Lung microvascular endothelial cell (primary cell): ENCODE measurements at regions not wholly inside any gene's neighbourhood (a gene's known extent, or its start where the extent isn't known, plus 50 kb on each side); places are given as distances from the start of the nearest gene placed in this dataset.
"Not testable (repeated sequence)": the region's sequence is repeated elsewhere in the genome, so short reads cannot be mapped to it uniquely, and the experiment has no call there.

Experiments used
- DNase-seq, 2 donors: peaks; one replicate each; pipeline versions ENCODE4 v3.0.0 to v3.0.0-alpha.2; 2010; ENCODE audit warnings: low read depth in 2 of 2

DNA sequence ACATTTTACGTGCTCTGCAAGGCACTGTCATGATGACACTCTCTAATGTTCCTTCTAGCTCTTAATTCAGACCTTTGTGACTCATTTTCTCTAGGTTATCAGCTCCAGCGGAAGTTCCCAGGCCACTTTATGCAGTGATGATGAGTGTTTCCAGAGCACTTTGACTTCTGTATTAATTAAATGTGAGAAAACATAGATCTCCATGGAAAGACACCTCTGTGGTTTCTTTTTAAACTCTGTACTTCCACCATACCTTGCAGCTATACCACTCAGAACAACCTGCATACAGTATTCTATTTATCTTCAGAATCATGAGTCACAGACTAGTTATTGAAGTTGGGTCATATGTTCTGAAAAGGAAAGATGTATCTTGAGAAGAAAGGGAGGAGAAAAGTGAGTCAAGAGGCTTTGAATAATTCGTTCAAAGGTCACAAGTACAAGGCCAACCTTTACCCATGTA is 175.6 kb upstream of the TENM4 start:
- DNase-seq, result no peak

DNA sequence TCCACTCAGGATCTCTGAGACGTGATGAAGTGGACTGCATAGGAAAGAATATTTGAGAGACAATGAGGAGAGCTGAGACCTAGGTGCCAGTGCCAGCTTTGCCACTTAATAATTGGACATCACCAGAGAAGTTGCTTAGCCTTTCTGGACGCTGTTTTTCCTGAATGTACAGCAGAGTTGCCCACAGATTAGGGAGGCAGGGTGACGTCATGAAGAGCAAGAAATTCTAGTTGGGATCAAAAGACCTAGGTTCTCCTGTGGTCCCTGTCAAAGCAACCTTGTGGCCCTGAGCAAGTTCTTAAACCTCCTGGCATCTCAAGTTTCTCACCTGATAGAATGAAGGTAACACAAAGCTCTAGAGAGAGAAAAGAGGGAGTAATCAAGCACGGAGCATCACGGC is 174.6 kb upstream of the TENM4 start:
- no peak for DNase-seq

DNA sequence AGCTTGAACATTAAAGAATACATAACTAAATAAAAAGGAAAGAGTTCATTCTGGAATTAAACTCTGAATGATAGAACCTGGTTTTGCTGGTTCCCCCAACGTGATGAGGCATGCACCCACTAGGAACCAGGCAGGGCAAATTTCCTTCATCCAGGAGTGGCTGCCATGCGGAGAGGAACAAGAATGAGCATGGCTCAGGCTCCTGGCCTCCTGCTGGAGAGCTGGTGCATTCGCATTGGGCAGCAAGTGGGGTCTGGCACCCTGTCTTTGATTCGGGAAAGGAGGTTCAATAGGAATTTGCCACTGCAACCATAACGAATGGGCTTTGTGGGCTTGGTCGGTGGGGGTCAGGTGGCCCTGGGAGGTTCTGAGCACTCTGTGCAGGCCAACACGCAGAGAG is 169.8 kb upstream of the TENM4 start:
- DNase-seq, result no peak

DNA sequence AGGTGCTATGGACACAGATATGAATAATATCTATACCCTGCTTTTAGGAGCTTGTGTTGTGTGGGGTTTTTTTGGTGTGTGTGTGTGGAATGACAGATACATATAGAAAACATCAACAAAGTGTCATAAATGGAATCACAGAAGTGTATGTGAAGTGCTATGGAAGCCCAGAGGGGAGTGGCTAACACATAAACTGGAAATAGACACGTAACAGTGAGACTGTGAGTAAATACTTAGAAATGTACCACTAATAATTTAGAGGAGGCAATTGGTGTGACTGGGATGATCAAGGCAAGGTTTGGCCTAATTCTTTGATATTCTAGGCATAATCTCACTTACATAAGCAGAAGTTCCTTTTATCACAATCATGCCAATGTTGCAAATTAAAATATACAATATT is 169.3 kb upstream of the TENM4 start:
- DNase-seq, result no peak

DNA sequence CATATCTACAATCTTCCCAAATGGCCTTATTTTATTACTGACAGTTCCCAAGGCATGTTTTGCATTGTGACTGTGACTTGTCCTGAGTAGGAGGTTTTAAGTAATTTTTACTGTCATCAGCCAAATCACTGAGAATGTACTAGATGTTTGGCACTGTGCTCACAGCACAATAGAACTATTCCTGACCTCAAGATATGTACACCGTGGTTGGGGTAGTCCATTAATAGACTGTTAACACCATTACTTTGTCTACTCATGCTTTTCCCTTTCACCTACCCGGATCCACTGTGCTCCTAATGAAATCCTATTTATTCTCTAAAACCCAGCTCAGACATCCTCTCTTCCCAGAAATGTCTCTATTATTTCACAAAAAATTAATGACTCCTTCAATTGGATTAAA is 168.7 kb upstream of the TENM4 start:
- DNase-seq, result no peak

DNA sequence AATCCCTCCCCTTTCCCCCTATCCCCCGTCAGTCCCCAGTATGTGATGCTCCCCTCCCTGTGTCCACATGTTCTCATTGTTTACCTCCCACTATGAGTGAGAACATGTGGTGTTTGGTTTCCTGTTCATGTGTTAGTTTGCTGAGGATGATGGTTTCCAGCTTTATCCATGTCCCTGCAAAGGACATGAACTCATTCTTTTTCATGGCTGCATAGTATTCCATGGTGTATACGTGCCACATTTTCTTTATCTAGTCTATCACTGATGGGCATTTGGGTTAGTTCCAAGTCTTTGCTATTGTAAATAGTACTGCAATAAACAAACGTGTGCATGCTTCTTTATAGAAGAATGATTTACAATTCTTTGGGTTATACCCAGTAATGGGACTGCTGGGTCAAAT is 165.6 kb upstream of the TENM4 start:
- not testable (repeated sequence) for DNase-seq

DNA sequence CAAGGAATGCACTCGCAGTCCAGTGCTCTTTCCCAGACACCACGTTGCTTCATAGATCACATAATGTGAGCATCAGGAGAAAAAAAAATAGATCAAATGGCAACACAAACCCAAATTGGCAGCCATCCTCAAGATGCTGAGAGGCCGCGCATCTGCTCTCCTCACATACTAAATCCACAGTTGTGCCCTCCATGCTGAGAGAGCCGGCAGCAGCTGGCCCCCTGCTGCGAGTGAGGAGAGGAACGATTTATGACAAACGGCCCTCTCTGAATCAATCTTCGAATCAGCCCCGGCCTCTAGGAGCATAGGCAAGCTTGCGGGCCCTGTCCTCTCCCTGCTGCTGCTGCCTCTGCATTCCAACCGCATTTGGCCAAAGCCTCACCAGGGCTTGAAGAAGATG is 159.9 kb upstream of the TENM4 start:
- DNase-seq, result no peak

DNA sequence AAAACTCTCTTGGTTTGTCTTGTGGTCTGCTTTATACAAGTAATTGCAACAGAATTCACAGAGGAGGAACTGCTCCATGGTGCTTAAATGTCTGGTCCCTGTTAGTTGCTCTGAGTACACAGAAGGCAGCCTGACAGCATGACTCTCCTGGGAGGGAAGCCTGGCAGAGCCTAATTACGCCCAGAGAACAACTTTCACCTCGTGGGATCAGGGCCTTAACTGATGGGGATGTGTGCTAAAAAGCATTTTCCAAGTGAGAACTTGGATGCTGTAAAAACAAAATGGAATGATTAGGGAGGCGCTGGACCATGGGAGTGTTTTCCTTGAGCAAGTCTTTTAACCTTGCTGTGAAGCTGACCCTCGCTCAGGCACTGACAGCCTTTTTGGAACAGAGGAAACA is 154.0 kb upstream of the TENM4 start:
- DNase-seq, result no peak

DNA sequence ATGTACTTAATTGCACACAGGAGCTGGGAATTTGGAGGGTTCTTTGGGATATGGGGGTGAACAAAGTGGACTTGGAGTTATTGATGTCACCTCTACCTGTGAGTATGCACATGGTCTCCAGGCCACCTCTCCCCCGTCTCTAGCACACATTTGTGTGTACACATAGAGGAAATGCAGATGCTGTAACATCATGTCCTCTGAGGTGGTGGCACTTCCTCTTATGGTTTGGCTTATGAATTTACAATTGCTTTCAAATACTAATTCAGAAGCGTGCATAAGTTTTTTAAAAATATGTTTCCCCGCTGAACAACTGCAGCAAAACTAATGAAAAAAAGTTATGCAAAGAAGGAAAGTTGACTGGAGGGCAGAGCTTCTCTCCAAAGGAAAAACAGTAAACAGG is 152.0 kb upstream of the TENM4 start:
- no peak for DNase-seq

DNA sequence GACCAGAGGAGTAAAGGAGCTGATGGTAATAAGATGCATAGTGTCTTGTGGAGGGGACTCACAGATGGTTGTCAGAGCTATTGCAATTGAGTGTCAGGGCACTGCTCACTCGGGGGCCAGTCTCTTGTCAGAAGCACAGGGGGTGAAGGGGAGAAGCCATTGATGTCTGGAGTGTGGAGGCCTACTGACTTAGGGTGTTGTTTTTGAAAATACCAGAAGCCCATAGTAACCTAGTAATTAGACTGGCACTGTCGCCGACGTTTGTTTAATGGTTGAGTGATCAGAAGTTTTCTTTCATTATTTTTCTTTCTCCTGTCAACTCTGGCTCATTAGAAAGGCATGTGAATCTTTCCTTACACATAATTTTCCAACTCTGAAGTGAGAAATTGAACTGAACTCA is 151.6 kb upstream of the TENM4 start:
- DNase-seq, result no peak

DNA sequence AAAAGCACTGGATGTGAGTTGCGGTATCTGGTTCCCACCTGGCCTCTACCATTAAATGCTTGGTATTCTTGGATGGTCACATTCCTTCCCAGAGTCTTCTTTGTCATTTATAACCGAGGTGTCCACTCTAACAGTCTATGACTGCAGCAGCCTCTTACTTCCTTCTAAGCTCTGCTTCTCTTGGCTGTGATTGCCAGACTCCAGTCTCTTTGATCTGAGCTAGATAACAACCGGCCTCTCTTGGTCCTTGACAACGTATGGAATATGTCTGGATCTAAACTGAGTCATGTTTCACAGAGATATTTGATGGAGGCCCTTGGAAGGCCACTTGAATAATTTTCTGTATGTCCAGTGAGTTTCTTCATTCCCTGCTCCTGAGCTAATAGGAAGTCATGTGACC is 141.6 kb upstream of the TENM4 start:
- no peak for DNase-seq

DNA sequence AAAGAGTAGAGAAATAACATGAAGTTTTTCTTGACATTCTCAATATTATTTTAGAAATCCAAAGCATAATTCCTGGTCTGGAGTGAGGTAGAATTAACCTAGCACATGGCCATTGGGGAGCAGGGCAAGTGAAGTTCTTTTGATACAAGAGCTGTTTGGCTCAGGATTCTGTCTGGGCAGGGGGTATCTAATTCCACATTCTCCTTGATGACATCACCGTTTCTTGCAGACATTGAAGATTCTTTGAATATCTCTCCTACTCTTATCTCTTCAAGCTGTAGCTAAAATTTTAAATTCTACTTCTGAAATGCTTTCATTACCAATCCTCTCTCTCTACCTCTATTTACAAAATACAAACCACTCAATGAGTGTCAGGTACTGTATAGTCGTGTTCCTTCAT is 138.2 kb upstream of the TENM4 start:
- no peak for DNase-seq

DNA sequence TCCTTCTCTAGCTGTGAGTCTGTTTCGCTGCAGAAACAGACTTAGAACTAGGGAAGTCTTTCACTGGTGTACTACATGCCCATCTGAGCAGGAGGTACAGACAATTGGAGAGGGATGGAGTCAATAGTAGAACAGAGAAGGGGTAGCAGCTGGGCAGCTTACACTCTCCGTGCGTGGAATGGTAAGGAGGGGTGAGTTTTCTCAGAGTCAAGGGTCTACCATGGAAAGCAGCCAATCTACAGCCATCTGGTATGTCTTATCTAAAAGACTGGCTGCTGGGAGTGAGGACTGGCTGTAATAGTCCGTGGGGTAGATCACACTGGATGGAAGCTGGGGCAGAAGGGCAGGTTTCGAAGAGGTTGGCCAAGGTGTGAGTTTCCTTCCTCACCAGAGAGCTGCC is 137.3 kb upstream of the TENM4 start:
- no peak for DNase-seq

DNA sequence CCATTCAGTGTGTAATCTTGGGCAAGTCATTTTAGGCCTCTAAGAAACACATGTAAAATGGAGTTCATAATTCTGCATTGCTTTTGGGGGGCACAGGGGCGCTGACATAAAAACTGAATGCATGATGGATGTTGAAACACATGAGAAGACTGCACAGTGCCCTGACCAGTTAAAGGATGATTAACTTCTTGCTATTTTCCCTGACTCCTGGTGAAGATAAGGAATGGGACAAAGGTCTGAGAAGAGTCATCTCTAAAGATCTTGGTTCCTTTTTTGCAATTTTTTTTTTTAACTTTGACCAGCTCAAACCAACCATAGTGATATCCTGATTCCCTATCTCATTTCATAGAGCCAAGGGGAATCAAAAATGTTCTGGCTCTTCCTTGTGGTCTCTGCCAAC is 134.9 kb upstream of the TENM4 start:
- DNase-seq, result no peak

DNA sequence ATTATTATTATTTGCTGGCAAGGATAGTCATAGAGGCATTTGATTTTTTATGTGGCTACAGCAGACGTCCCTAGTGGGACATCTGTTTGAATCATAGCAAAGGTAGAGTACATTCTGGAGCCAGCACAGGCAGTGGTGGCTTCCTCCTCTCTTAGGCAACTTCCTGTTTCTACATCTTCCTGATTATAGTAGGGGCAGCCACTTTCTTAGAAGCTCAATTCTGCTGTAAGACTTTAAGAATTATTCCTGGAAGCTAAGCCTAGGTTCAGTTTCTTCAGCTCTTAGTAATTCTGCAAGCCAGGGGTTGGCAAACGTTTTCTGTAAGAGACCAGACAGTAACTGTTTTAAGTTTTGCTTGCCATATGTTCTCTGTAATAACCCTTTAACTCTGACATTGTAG is 129.3 kb upstream of the TENM4 start:
- DNase-seq, result no peak

DNA sequence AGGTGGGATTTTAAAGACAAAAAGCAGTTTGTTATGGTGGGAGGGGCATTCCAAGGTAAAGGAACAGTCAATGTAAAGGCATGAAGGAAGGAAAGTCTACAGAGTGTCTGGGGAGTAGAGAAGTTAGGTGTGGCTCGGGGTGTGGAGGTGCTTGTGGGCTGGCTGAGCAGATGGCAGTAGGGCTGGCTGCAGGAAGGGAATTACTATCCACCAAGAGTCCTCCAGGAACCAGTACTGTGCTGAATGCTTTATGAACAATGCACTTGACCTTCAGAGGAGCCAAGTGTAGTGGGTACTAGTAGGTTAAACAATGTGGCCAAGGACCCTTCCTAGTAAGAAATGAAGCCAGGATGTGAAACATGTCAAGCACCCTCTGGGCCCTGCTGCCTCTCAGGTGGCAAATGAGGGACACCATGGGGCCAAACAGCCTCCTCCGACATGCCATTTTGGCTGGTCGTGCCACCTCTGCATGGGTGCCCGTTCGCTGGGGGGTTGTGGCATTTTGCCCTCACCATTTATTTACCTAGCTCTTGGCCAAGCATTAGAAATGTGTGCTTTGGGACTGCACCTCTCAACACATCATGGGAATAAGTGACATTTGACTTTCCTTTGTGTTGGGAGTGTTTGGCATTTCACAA is 123.6 kb upstream of the TENM4 start:
- no peak for DNase-seq

DNA sequence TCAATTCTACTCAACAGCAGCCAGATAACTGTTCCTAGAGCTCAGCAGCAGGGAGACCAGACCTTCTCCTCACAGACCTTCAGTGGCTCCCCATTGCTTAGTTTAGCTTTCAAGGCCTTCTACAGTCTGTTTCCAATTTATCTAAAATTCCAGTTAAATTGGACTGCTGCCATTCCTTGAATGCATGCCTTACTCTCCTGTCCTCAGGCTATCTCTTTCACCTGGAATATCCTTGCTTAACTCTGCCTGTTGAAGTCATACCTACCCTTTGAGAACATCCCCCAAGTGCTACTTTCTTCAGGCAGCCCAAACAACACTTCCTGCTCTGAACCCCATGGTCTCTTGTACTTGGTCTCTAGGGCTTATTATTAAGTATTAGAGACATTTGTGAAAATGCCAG is 120.7 kb upstream of the TENM4 start:
- no peak for DNase-seq

DNA sequence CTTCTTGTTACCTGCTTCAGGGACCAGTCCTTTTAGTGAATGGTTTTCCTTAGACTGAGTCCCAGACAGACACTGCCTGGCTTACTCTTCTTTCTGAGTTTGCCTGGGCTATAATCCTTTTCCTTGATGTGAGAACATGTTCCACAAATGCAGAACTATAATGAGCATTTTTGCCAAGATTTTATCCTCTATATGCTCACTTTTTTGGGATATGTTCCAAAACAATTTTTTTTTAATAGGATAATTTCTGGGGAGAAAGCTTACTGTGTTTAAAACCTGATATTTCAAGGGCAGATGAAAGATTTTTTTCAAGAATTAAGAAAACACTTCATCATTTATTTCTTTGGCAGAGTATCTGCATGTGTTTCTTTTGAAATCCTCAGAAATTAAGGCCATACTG is 110.0 kb upstream of the TENM4 start:
- DNase-seq, result no peak

DNA sequence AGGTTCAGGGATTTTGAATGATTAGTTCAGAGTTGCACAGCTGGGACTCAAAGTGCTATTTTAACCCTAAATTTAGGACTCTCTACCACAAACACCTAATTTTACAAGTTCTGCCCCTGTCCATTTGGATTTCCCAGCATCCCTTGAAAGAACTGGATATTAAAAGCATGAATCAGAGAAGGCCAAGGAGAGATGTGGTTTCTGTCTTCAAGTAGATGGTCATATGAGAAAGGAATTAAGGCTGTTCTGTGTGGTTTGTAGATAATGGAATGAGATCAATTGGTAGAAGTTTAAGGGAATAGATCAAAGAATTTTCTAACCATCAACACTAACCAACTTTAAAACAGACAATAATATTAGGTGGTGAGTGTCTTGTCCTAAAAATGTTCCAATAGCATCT is 106.4 kb upstream of the TENM4 start:
- DNase-seq, result no peak

DNA sequence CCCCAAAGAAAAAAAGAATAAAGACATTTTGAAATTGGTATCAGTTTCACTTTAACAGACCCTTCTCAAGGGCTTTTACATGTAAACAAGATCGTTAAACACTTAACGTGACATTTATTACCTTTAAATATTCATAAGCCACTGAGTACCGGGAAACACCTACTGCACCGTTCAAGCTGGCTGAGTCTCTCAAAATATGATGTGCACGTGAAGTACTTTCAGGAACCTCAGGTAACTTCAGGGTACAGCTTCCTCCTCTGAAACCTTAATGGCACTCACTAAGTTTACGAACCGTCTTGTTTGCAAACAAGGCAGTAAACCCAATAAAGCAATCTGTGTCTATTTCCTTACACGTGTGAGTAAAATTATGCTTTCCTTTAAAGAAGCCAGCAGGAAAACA is 105.5 kb upstream of the TENM4 start:
- DNase-seq, result no peak

DNA sequence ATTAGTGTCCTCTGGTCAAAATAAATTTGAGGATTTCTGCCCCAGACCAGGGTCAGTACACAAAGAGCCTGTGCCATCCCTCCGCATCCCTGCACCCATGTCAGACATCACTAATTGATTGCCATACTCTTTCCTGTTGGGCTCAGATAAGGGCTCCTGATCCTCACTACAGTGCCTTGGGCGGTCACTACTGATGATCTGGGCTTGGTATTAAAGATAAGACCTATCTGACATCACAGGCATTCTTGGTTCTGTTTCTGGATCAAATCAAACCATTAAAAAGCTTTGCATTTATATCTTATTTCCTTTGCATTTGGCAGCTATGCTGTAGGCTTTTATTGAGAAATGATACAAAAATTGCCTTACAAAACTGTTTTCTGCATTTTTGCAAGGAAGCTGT is 103.5 kb upstream of the TENM4 start:
- DNase-seq, result no peak

DNA sequence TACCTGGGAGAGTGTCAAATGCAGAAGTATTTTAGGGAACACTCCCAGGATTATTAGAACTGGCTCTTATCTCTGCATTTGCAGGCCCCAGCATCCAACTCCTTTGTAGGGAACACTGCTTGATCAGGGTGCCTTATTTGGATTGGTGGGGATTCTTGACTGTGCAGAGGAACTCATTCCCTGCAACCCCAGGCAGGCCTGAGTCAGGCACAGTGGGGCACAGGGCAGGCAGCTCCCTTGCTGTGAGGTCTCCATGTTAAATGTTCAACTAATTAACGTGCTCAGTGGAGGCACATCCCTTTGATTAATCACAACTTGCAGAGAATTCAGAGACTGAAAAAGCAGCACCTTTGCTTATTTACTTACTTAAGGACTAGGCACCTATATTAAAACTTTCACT is 102.3 kb upstream of the TENM4 start:
- DNase-seq, result no peak

DNA sequence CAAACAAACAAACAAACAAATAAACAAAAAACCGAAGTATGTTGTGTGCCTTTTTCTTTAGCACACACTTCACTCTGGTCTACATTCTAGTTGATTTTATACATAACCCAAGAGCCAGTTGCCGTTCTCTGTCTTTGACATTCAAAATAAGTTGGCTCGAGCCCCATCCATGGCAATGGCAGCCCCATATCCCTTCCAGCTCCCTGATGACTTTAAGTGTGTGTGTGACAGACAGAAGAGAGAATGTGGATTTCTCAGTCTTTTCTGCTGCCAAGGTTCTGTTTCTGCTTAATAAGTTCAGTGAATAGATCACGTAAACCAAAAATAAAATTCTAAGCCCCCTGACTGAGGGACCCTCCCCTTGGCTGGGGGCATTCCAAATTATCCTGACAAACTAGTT is 100.6 kb upstream of the TENM4 start:
- DNase-seq, result no peak

DNA sequence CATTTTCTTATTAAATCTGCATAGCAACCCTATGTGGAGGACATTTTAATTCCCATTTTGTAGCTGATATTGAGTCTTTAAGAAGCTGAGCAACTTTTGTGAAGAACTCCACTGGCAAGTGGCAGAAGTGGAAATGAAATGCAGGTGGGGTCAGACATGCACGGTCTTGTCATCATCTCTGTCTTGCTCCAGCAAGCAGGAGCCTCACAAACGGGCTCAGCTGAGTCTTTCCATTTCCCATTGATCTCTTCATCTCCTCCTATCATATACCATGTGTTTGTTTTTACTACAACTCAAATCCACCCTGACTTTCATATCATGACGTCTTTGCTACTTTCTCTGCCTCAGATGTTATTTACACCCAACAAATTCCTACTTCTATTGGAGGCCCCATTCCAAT is 97.9 kb upstream of the TENM4 start:
- no peak for DNase-seq
